Ovary (tissue), 7 donors: ENCODE measurements at regions not wholly inside any gene's neighbourhood (a gene's known extent, or its start where the extent isn't known, plus 50 kb on each side); places are given as distances from the start of the nearest gene placed in this dataset.
"Not testable (repeated sequence)": the region's sequence is repeated elsewhere in the genome, so short reads cannot be mapped to it uniquely, and the experiment has no call there.

ENCODE experiments used
- DNase-seq, 5 donors: peaks; one replicate each; pipeline ENCODE4 v3.0.0-alpha.2; 2019 to 2020
- H3K27ac ChIP-seq, 2 donors: fragments of 200-600 bp; one replicate each; pipeline versions ENCODE4 v1.5.1 to v1.8.0; 2019 to 2022
- H3K27me3 ChIP-seq: fragments of 200-600 bp; one replicate; pipeline ENCODE4 v1.8.0; 2022
- H3K36me3 ChIP-seq: fragments of 200-600 bp; sonication (generic); one replicate; pipeline ENCODE4 v1.5.1; 2019
- H3K4me1 ChIP-seq: one replicate; pipeline ENCODE4 v1.8.1; 2013; ENCODE audit warnings: mild to moderate bottlenecking, moderate library complexity; ENCODE audit not compliant: insufficient read depth
- H3K4me3 ChIP-seq: fragments of 200-600 bp; sonication (generic); one replicate; pipeline ENCODE4 v1.5.1; 2017
- H3K9me3 ChIP-seq, 2 donors: fragments of 200-600 bp in 1 of 2; sonication (generic) in 1 of 2; one replicate each; pipeline versions ENCODE4 v1.5.1 to v1.8.1; 2013 to 2019; ENCODE audit warnings: mild to moderate bottlenecking in 1 of 2, moderate library complexity in 1 of 2
- WGBS, 3 donors: extraction: QIAGEN DNeasy Blood & Tissue Kit in 1 of 3; methylation state at CpG; one replicate each; pipeline versions ENCODE4 v1.1.5 to v1.1.7; 2013 to 2017; 5-methylcytosine and 5-hydroxymethylcytosine counted together
- intact Hi-C, 4 donors: fragments of 100-400 bp; cut with DNase I; formaldehyde crosslinking; loops; one replicate each; pipeline versions ENCODE4 v1.11.0 to v1.15.1; 2022 to 2023
- donor health status: DM: no; HTN: no; CAD: no; lungs with moderate emphysema.
- donor health status: DM: no; HTN: no; CAD: no.
- donor health status: Bipolar disorder and iron deficiency.
- donor health status: DM: no; HTN: no; CAD: no.
- donor health status: DM: yes; HTN: yes; CAD: no.

GRCh38 chr7:128561116-128561722, 84.7 kb downstream of the METTL2B start:
- DNase-seq, intact Hi-C loops, H3K4me3 ChIP-seq, H3K27ac ChIP-seq, H3K27me3 ChIP-seq, H3K9me3 ChIP-seq, H3K36me3 ChIP-seq, H3K4me1 ChIP-seq: not testable (repeated sequence)
- 51 to 66% (median 62%) methylated on average over 3 to 4 of the region's 4 CpGs for WGBS, 3 donors

DNA sequence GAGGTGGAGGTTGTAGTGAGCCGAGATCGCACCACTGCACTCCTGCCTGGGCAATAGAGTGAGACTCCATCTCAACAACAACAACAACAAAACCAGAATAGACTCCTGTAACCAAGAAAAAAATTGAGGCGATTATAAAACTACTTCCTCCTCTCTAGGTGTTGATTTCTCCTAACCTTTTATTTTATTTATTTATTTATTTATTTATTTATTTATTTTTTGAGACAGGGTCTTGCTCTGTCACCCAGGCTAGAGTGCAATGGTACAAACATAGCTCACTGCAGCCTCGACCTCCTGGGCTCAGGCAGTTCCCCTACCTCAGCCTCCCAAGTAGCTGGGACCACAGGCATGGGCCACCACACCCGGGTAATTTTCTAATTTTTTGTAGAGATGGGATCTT, 86.2 kb downstream of the METTL2B start:
- H3K36me3 ChIP-seq, DNase-seq, H3K4me1 ChIP-seq, intact Hi-C loops, H3K9me3 ChIP-seq, H3K27me3 ChIP-seq, H3K4me3 ChIP-seq, H3K27ac ChIP-seq: not testable (repeated sequence)
- 97 to 99% (median 99%) methylated on average over 5 of the region's 5 CpGs for WGBS, 3 donors

- intact Hi-C loops, H3K9me3 ChIP-seq, H3K36me3 ChIP-seq, H3K27ac ChIP-seq, H3K4me1 ChIP-seq, H3K27me3 ChIP-seq, H3K4me3 ChIP-seq, DNase-seq: not testable (repeated sequence)
- WGBS, 3 donors, result 93 to 99% (median 98%) methylated on average over 1 to 2 of the region's 2 CpGs
These were observed 87.7 kb downstream of the METTL2B start for GRCh38 chr7:128564123-128564700.

DNA sequence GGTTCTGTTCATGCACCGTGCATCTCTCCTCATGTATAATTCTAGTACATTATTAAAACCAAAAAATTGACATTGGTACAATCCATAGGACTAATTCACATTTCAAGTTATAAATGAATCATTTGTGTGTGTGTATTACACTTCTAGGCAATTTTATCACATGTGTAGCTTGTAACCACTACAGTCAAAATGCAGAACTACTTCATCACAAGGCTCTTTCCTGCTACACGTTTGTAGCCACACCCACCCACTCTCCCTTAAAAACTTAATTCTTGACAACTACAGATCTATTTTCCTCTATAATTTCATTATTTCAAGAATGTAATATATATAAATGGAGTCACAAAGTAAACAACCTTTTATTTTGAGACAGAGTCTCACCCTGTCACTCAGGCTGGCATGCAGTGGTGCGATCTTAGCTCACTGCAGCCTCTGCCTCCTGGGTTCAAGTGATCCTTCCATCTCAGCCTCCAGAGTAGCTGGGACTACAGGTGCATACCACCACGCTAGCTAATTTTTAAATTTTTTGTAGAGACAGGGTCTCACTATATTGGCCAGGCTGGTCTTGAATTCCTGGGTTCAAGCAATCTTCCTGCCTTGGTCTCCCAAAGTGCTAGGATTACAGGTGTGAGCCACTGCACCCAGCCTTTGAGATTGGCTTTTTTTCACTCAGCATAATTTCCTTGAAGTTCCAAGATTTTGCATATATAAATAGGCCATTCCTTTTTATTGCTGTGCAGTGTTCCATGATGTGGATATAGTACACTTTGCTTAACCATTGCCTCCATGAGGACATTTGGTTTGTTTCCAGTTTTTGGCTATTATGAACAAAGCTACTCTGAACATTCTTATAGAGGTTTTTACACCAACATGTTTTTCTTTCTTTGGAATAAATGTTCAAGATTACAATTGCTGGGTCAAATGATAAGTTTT, 88.7 kb downstream of the METTL2B start:
- WGBS, 3 donors, result 76 to 79% (median 78%) methylated on average over 4 of the region's 4 CpGs
- DNase-seq, H3K27ac ChIP-seq, H3K27me3 ChIP-seq, H3K4me3 ChIP-seq, intact Hi-C loops, H3K9me3 ChIP-seq, H3K36me3 ChIP-seq, H3K4me1 ChIP-seq: not testable (repeated sequence)

GRCh38 chr7:128575277-128575676, 96.8 kb upstream of the GARIN1A start:
- DNase-seq, H3K36me3 ChIP-seq, H3K9me3 ChIP-seq, H3K4me3 ChIP-seq, H3K27me3 ChIP-seq, H3K27ac ChIP-seq, intact Hi-C loops, H3K4me1 ChIP-seq: not testable (repeated sequence)
- WGBS, 3 donors, result 93 to 100% (median 98%) methylated on average over 3 of the region's 3 CpGs

DNA sequence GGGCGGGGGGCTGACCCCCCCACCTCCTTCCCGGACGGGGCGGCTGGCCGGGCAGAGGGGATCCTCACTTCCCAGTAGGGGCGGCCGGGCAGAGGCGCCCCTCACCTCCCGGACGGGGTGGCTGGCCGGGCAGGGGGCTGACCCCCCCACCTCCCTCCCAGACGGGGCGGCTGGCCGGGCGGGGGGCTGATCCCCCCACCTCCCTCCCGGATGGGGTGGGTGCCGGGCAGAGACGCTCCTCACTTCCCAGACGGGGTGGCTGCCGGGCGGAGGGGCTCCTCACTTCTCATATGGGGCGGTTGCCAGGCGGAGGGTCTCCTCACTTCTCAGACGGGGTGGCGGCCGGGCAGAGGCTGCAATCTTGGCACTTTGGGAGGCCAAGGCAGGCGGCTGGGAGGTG, 95.1 kb upstream of the GARIN1A start:
- intact Hi-C loops, DNase-seq, H3K27me3 ChIP-seq, H3K4me3 ChIP-seq, H3K4me1 ChIP-seq, H3K27ac ChIP-seq, H3K9me3 ChIP-seq, H3K36me3 ChIP-seq: not testable (repeated sequence)
- WGBS, 3 donors, result 91 to 93% methylated on average over 6 to 17 of the region's 27 CpGs; no CpG with 5 or more reads in 1 of the 3 donors

DNA sequence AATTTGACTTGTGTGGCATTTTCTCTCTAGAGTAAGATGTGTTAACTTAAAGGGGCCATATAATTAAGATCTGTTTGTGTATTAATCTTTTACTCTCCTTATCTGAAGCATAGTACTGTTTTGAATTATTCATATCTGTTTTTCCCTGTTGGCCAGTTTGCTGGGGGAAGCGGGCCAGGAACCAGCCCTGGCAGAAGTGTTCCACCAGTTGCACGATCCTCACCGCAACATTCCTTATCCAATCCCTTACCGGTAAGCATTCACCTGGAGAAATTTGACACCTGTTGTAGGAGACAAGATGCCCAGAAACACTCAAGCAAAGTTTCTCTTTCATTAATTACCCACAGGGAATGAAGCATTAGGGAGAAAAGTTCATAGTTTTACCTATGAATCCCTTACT, 92.2 kb upstream of the GARIN1A start:
- H3K27me3 ChIP-seq, H3K4me3 ChIP-seq, intact Hi-C loops, H3K9me3 ChIP-seq, H3K27ac ChIP-seq, H3K4me1 ChIP-seq, DNase-seq, H3K36me3 ChIP-seq: not testable (repeated sequence)
- 30 to 56% (median 31%) methylated on average over 3 to 4 of the region's 4 CpGs for WGBS, 3 donors

DNA sequence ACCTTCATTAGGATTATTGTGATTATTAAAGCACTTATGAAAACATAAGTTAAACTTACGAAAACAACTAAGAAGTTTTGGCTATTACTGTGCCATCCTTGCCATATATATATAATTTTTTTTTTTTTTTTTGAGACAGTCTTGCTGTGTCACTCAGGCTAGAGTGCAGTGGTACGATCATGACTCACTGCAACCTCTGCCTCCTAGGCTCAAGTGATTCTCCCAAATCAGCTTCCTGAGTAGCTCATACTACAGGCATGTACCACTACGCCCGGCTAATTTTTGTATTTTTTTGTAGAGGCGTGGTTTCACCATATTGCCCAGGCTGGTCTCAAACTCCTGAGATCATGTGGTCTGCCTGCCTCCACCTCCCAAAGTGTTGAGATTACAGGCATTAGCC, 91.0 kb upstream of the GARIN1A start:
- H3K4me1 ChIP-seq, H3K9me3 ChIP-seq, H3K4me3 ChIP-seq, DNase-seq, H3K36me3 ChIP-seq, H3K27ac ChIP-seq, intact Hi-C loops, H3K27me3 ChIP-seq: not testable (repeated sequence)
- 88 to 92% (median 90%) methylated on average over 5 of the region's 5 CpGs for WGBS, 3 donors

DNA sequence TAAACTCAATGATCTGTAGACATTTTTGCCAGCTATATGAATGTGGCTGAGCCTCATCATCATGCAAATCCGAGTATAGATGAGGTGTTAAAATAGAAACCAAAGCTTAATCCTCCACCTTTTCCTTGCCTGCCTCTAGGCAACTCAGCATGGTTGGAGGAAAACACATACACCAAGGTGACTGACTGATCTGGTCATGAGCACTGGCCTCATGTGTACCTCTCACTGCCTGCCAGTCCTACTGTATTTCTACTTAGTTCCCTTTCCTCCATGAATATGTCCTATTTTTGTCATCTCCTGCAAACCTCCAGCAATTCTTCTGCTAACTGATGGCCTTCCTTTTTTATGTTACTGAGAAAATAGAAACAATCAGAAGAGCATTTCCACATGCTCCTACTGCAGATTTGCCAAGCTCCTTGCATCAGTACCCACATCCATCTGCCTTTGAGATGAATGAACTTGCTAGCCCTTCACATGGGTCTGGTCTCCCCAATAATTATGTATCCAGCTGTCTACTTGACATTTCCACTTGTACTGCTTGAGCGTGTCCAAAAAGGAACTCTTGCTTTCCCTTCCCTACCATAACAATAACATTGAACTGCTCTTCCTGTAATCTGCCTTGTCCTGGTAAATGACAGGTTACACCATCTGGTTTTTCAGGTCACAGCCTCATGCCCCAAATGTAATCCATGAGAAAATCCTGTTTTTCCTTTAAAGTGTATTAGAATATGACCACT, 90.1 kb upstream of the GARIN1A start:
- intact Hi-C loops, H3K4me1 ChIP-seq, H3K9me3 ChIP-seq, H3K27ac ChIP-seq, H3K36me3 ChIP-seq, H3K27me3 ChIP-seq, DNase-seq, H3K4me3 ChIP-seq: not testable (repeated sequence)
- 76 to 86% (median 82%) methylated on average over 2 of the region's 2 CpGs for WGBS, 3 donors

GRCh38 chr7:128586715-128587114, 85.4 kb upstream of the GARIN1A start:
- DNase-seq, H3K4me3 ChIP-seq, H3K27ac ChIP-seq, intact Hi-C loops, H3K27me3 ChIP-seq, H3K4me1 ChIP-seq, H3K36me3 ChIP-seq, H3K9me3 ChIP-seq: not testable (repeated sequence)
